SK-N-SH treated with all-trans-retinoic acid at 6 μM for 48 hours (cell line): ENCODE measurements at regions not wholly inside any gene's neighbourhood (a gene's known extent, or its start where the extent isn't known, plus 50 kb on each side); places are given as distances from the start of the nearest gene placed in this dataset.

Experiments used
- ARNTL ChIP-seq: fragments of 450-650 bp; formaldehyde crosslinking; IDR thresholded peaks from 2 replicates; pipeline ENCODE4 v1.5.0; 2020; ENCODE audit warnings: low read depth, mild to moderate bottlenecking, moderate library complexity, borderline replicate concordance
- ESRRG ChIP-seq: fragments of 250-450 bp; sonication (Bioruptor Pico); IDR thresholded peaks from 2 replicates; pipeline ENCODE4 v1.6.1; 2021; ENCODE audit warnings: mild to moderate bottlenecking
- GLIS3 ChIP-seq: fragments of 250-450 bp; sonication (Bioruptor Pico); IDR thresholded peaks from 2 replicates; pipeline ENCODE4 v1.5.0; 2020; ENCODE audit warnings: mild to moderate bottlenecking, moderate library complexity
- TCF4 ChIP-seq: fragments of 250-450 bp; sonication (Bioruptor Pico); IDR thresholded peaks from 2 replicates; pipeline ENCODE4 v1.8.0; 2021; ENCODE audit warnings: mild to moderate bottlenecking, moderate library complexity, borderline replicate concordance
- ZFP30 ChIP-seq: fragments of 450-650 bp; formaldehyde crosslinking; IDR thresholded peaks from 2 replicates; pipeline ENCODE4 v1.5.0; 2022; ENCODE audit warnings: mild to moderate bottlenecking, moderate library complexity
- ZNF70 ChIP-seq: fragments of 450-650 bp; formaldehyde crosslinking; IDR thresholded peaks from 2 replicates; pipeline ENCODE4 v1.5.0; 2020; ENCODE audit warnings: mild to moderate bottlenecking, moderate library complexity
- TF ChIP-seq, protein P1 (sequence below): fragments of 250-450 bp; sonication (Bioruptor Pico); IDR thresholded peaks from 2 replicates; pipeline ENCODE4 v1.5.1; 2020; ENCODE audit warnings: low read depth, mild to moderate bottlenecking, moderate library complexity
- TF ChIP-seq, protein P2 (sequence below): fragments of 250-450 bp; sonication (Bioruptor Pico); IDR thresholded peaks from 2 replicates; pipeline ENCODE4 v1.8.0; 2020; ENCODE audit warnings: mild to moderate bottlenecking, moderate library complexity, borderline replicate concordance

DNA sequence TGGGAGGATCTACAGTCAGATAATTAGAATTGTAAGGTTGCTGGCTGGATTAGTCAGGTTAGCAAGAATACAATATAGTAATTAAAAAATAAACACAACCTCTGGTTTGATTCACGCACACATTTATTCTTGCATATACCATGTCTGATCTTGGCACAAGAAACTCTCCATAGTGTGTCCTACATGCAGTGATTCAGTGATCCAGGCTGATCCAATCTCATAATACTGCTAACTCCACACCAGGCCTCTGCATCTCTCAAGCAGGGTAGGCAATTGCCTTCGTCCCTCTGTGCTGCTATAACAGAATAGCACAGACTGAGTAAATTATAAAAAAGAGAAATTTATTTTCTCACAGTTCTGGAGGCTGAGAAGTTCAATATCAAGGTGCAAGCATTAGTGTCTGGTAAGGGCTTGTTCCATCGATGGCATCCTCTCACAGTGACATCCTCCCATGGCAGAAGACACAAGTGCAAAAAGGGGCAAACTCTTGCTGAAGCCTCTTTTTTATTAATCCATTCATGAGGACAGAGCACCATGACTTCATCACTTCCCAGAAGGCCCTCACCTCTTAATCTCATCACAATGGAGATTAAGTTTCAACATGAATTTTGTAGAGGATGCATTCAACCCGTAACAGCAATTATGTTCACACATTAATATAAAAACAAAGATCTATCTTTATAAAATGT lies 741.0 kb upstream of the NCAM2 start:
- TF ChIP-seq ESRRG (CRISPR knock-in tag) (no peak), ZNF70 (no peak), ARNTL (no peak), GLIS3 (CRISPR knock-in tag) (no peak), TCF4 (CRISPR knock-in tag) (no peak), ZFP30 (no peak)
- TF ChIP-seq, protein P1, sequence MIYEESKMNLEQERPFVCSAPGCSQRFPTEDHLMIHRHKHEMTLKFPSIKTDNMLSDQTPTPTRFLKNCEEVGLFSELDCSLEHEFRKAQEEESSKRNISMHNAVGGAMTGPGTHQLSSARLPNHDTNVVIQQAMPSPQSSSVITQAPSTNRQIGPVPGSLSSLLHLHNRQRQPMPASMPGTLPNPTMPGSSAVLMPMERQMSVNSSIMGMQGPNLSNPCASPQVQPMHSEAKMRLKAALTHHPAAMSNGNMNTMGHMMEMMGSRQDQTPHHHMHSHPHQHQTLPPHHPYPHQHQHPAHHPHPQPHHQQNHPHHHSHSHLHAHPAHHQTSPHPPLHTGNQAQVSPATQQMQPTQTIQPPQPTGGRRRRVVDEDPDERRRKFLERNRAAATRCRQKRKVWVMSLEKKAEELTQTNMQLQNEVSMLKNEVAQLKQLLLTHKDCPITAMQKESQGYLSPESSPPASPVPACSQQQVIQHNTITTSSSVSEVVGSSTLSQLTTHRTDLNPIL = no peak
- TF ChIP-seq, protein P2, sequence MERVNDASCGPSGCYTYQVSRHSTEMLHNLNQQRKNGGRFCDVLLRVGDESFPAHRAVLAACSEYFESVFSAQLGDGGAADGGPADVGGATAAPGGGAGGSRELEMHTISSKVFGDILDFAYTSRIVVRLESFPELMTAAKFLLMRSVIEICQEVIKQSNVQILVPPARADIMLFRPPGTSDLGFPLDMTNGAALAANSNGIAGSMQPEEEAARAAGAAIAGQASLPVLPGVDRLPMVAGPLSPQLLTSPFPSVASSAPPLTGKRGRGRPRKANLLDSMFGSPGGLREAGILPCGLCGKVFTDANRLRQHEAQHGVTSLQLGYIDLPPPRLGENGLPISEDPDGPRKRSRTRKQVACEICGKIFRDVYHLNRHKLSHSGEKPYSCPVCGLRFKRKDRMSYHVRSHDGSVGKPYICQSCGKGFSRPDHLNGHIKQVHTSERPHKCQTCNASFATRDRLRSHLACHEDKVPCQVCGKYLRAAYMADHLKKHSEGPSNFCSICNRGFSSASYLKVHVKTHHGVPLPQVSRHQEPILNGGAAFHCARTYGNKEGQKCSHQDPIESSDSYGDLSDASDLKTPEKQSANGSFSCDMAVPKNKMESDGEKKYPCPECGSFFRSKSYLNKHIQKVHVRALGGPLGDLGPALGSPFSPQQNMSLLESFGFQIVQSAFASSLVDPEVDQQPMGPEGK (CRISPR knock-in tag) = no peak
